ENCODE measurements at regions not wholly inside any gene's neighbourhood (a gene's known extent, or its start where the extent isn't known, plus 50 kb on each side); places are given as distances from the start of the nearest gene placed in this dataset.

GRCh38 chr2:139079311-139079710 lies 299.1 kb upstream of the NXPH2 start:
- no peak for TF ChIP-seq EZH2 (IDR thresholded peaks at IDR 0.05; ENCODE audit: low read length)
- TF ChIP-seq CTCF (optimal IDR thresholded peaks at IDR 0.05 in 1 of 3, IDR thresholded peaks at IDR 0.05 in 1 of 3, conservative IDR thresholded peaks at IDR 0.05 in 1 of 3; ENCODE audit: extremely low read depth in 1 of 3, insufficient read depth in 2 of 3, low read length in 3 of 3), result no peak
